H1 (cell line): ENCODE measurements at regions not wholly inside any gene's neighbourhood (a gene's known extent, or its start where the extent isn't known, plus 50 kb on each side); places are given as distances from the start of the nearest gene placed in this dataset.

Experiments
- CTCF ChIA-PET: fragments of 300-600 bp; sonication (Branson Sonifier 250); formaldehyde crosslinking; loops from one replicate; lab custom pipeline; 2021; ENCODE audit not compliant: partially characterized antibody; lab: Charles Lee
- POLR2A ChIA-PET: fragments of 300-600 bp; sonication (Branson Sonifier 250); formaldehyde crosslinking; loops from one replicate; lab custom pipeline; 2021; ENCODE audit warnings: inconsistent platforms; ENCODE audit not compliant: partially characterized antibody; lab: Charles Lee
- DNase-seq, 2 experiments: peaks; one replicate each; pipeline versions ENCODE4 v3.0.0 to v3.0.0-alpha.2; 2010 to 2022; ENCODE audit warnings: low spot score in 2 of 2, low read depth in 1 of 2, mixed read lengths in 1 of 2
- FAIRE-seq: peaks from 2 replicates; lab custom pipeline; 2011; peaks lifted over from hg19 to GRCh38; lab: Jason Lieb, UNC
- H2AFZ ChIP-seq: 2 replicates; pipeline ENCODE4 v1.8.1; 2012; ENCODE audit warnings: low read length, inconsistent platforms
- H2AK5ac ChIP-seq: 2 replicates; pipeline ENCODE4 v1.6.1; 2013; ENCODE audit warnings: low read depth, low read length
- H2BK120ac ChIP-seq: replicated peaks from 2 replicates; pipeline ENCODE3; 2013; ENCODE audit warnings: low read depth, low read length, inconsistent platforms
- H2BK12ac ChIP-seq: 2 replicates; pipeline ENCODE4 v1.6.1; 2013; ENCODE audit warnings: low read depth, low read length
- H2BK15ac ChIP-seq: 2 replicates; pipeline ENCODE4 v1.6.1; 2013; ENCODE audit warnings: low read length
- H2BK20ac ChIP-seq: 2 replicates; pipeline ENCODE4 v1.6.1; 2013; ENCODE audit warnings: low read length
- H2BK5ac ChIP-seq: 2 replicates; pipeline ENCODE4 v1.6.1; 2013; ENCODE audit warnings: low read depth, low read length
- H3K14ac ChIP-seq: 2 replicates; pipeline ENCODE4 v1.6.1; 2013; ENCODE audit warnings: inconsistent platforms; ENCODE audit not compliant: insufficient read length
- H3K18ac ChIP-seq: 2 replicates; pipeline ENCODE4 v1.6.1; 2013; ENCODE audit warnings: low read length; ENCODE audit errors: extremely low read depth
- H3K23ac ChIP-seq: 2 replicates; pipeline ENCODE4 v1.6.1; 2013; ENCODE audit warnings: inconsistent platforms; ENCODE audit not compliant: insufficient read length
- H3K23me2 ChIP-seq: 2 replicates; pipeline ENCODE4 v1.6.1; 2013; ENCODE audit warnings: low read depth, low read length
- H3K27ac ChIP-seq: 2 replicates; pipeline ENCODE4 v1.6.1; 2011; ENCODE audit warnings: low read depth, low read length, inconsistent platforms
- H3K27me3 ChIP-seq, 4 experiments: replicated peaks in 1 of 4; 1 replicate in 1 of 4; 2 replicates in 3 of 4; pipeline versions ENCODE4 v1.6.1 to v1.8.1; 2011 to 2013; ENCODE audit warnings: low read length in 3 of 4, mild to moderate bottlenecking in 3 of 4, inconsistent platforms in 2 of 4, mixed read lengths in 2 of 4, moderate library complexity in 1 of 4; ENCODE audit not compliant: control insufficient read depth in 3 of 4, insufficient read depth in 3 of 4; ENCODE audit errors: extremely low read depth in 1 of 4
- H3K36me3 ChIP-seq, 4 experiments: 2 replicates each; pipeline versions ENCODE4 v1.6.1 to v1.8.1; 2011 to 2013; ENCODE audit warnings: mild to moderate bottlenecking in 4 of 4, low read length in 3 of 4, moderate library complexity in 2 of 4, control low read depth in 1 of 4, inconsistent platforms in 1 of 4; ENCODE audit not compliant: insufficient read depth in 4 of 4, control insufficient read depth in 2 of 4
- H3K4ac ChIP-seq: replicated peaks from 2 replicates; pipeline ENCODE3; 2013; ENCODE audit warnings: low read length, low read depth, mixed read lengths, inconsistent platforms; ENCODE audit not compliant: insufficient read length
- H3K4me1 ChIP-seq, 4 experiments: replicated peaks in 1 of 4; 1 replicate in 1 of 4; 2 replicates in 3 of 4; pipeline versions ENCODE4 v1.6.1 to v1.8.1; 2011 to 2013; ENCODE audit warnings: low read length in 3 of 4, inconsistent platforms in 2 of 4, mixed read lengths in 1 of 4; ENCODE audit not compliant: insufficient read depth in 4 of 4, control insufficient read depth in 3 of 4
- H3K4me2 ChIP-seq, 2 experiments: 2 replicates each; pipeline versions ENCODE4 v1.6.1 to v1.8.1; 2011 to 2013; ENCODE audit warnings: low read depth in 2 of 2, low read length in 2 of 2, control low read depth in 1 of 2, inconsistent platforms in 1 of 2, mild to moderate bottlenecking in 1 of 2; ENCODE audit not compliant: insufficient read depth in 1 of 2
- H3K4me3 ChIP-seq, 4 experiments: fragments of 200-600, 300-600 bp in 1 of 4; sonication (generic), shearing (Covaris generic), sonication (Bioruptor Twin) in 1 of 4; 2 replicates each; pipeline versions ENCODE4 v1.5.1 to v1.8.1; 2011 to 2016; ENCODE audit warnings: low read length in 4 of 4, low read depth in 3 of 4, control low read depth in 2 of 4, inconsistent platforms in 2 of 4, mild to moderate bottlenecking in 2 of 4, mixed read lengths in 1 of 4, moderate library complexity in 1 of 4; ENCODE audit not compliant: insufficient read depth in 2 of 4; ENCODE audit errors: extremely low read depth in 1 of 4
- H3K56ac ChIP-seq: replicated peaks from 2 replicates; pipeline ENCODE3; 2013; ENCODE audit warnings: low read depth, mild to moderate bottlenecking, mixed read lengths, low read length, inconsistent platforms; ENCODE audit not compliant: insufficient read length
- H3K79me1 ChIP-seq: 2 replicates; pipeline ENCODE4 v1.6.1; 2013; ENCODE audit warnings: low read depth, low read length, control low read depth
- H3K79me2 ChIP-seq, 2 experiments: 2 replicates each; pipeline versions ENCODE4 v1.6.1 to v1.8.1; 2012 to 2013; ENCODE audit warnings: low read length in 2 of 2, mild to moderate bottlenecking in 2 of 2, inconsistent platforms in 1 of 2; ENCODE audit not compliant: insufficient read depth in 2 of 2, control insufficient read depth in 1 of 2
- H3K9ac ChIP-seq, 4 experiments: replicated peaks in 1 of 4; 1 replicate in 1 of 4; 2 replicates in 3 of 4; pipeline versions ENCODE4 v1.6.1 to v1.8.1; 2011 to 2013; ENCODE audit warnings: low read depth in 3 of 4, low read length in 3 of 4, control low read depth in 2 of 4, mild to moderate bottlenecking in 2 of 4, moderate library complexity in 2 of 4, inconsistent platforms in 1 of 4; ENCODE audit errors: extremely low read depth in 1 of 4
- H3K9me3 ChIP-seq, 2 experiments: 2 replicates each; pipeline versions ENCODE4 v1.6.1 to v1.8.1; 2012 to 2013; ENCODE audit warnings: mild to moderate bottlenecking in 2 of 2, moderate library complexity in 2 of 2, control low read depth in 1 of 2, inconsistent platforms in 1 of 2, low read depth in 1 of 2, low read length in 1 of 2, mixed read lengths in 1 of 2; ENCODE audit not compliant: insufficient read depth in 2 of 2
- H4K20me1 ChIP-seq, 2 experiments: replicated peaks in 1 of 2; 2 replicates each; pipeline versions ENCODE3 to v1.8.1; 2011 to 2013; ENCODE audit warnings: inconsistent platforms in 2 of 2, low read length in 2 of 2, mild to moderate bottlenecking in 1 of 2; ENCODE audit not compliant: insufficient read depth in 2 of 2, control insufficient read depth in 1 of 2
- H4K5ac ChIP-seq: 2 replicates; pipeline ENCODE4 v1.6.1; 2013; ENCODE audit warnings: low read length, low read depth, mixed read lengths, inconsistent platforms; ENCODE audit not compliant: insufficient read length
- H4K8ac ChIP-seq: 2 replicates; pipeline ENCODE4 v1.8.0; 2013; ENCODE audit warnings: mild to moderate bottlenecking, moderate library complexity, low read length, inconsistent platforms; ENCODE audit not compliant: insufficient read depth; ENCODE audit errors: extremely low read depth
- H4K91ac ChIP-seq: replicated peaks from 2 replicates; pipeline ENCODE3; 2013; ENCODE audit warnings: low read length, mixed read lengths, inconsistent platforms; ENCODE audit not compliant: insufficient read length
- ASH2L ChIP-seq: fragments of 200-600, 300-600 bp; sonication (generic); IDR thresholded peaks from one replicate; pipeline ENCODE4 v1.7.1; 2017; ENCODE audit warnings: low read length
- BACH1 ChIP-seq: IDR thresholded peaks from 2 replicates; pipeline ENCODE4 v1.6.1; 2012; ENCODE audit warnings: low read length, improper control_type of control experiment
- CHD2 ChIP-seq: IDR thresholded peaks from 2 replicates; pipeline ENCODE4 v1.6.1; 2012; ENCODE audit warnings: low read length, improper control_type of control experiment
- KDM1A ChIP-seq: fragments of 200-600, 300-600 bp; sonication (generic); IDR thresholded peaks from 2 replicates; pipeline ENCODE4 v1.7.1; 2016; ENCODE audit warnings: mild to moderate bottlenecking, low read length, borderline replicate concordance
- MAFK ChIP-seq: IDR thresholded peaks from 2 replicates; pipeline ENCODE4 v1.6.1; 2012; ENCODE audit warnings: low read depth, mild to moderate bottlenecking, improper control_type of control experiment, low read length
- PHF8 ChIP-seq: fragments of 200-600 bp; sonication (generic); conservative IDR thresholded peaks from 2 replicates; pipeline ENCODE4 v1.7.1; 2012; ENCODE audit warnings: low read depth, mild to moderate bottlenecking, inconsistent platforms, low read length, moderate library complexity
- POU5F1 ChIP-seq: IDR thresholded peaks from 2 replicates; pipeline ENCODE4 v1.6.1; 2011; ENCODE audit warnings: low read depth, mild to moderate bottlenecking, low read length, moderate library complexity
- RFX5 ChIP-seq: IDR thresholded peaks from 2 replicates; pipeline ENCODE4 v1.6.1; 2011; ENCODE audit warnings: low read depth, low read length, improper control_type of control experiment, borderline replicate concordance
- SIX5 ChIP-seq: IDR thresholded peaks from 2 replicates; pipeline ENCODE4 v1.6.1; 2011; ENCODE audit warnings: mild to moderate bottlenecking, low read depth, low read length
- SP4 ChIP-seq: IDR thresholded peaks from 2 replicates; pipeline ENCODE4 v1.6.1; 2012; ENCODE audit warnings: low read length, inconsistent platforms
- TAF7 ChIP-seq: optimal IDR thresholded peaks from 2 replicates; pipeline ENCODE3; 2011; ENCODE audit warnings: low read depth, mild to moderate bottlenecking, inconsistent platforms, low read length, moderate library complexity, borderline replicate concordance
- ZNF274 ChIP-seq: IDR thresholded peaks from 2 replicates; pipeline ENCODE4 v1.7.0; 2012; ENCODE audit warnings: low read length, borderline replicate concordance; ENCODE audit errors: extremely low read depth
- WGBS, 2 experiments: shearing (Covaris generic) in 1 of 2; methylation state at CpG; one replicate each; pipeline versions ENCODE4 v1.1.6 to v1.1.7; 2013 to 2015; ENCODE audit warnings: low lambda C conversion rate in 2 of 2, mixed read lengths in 2 of 2, inconsistent platforms in 1 of 2, low coverage in 1 of 2, missing lambda C conversion rate in 1 of 2; ENCODE audit not compliant: insufficient replicate concordance in 2 of 2, insufficient coverage in 1 of 2, insufficient read length in 1 of 2; ENCODE audit errors: extremely low coverage in 1 of 2, missing lambda C conversion rate in 1 of 2; 5-methylcytosine and 5-hydroxymethylcytosine counted together
- TF ChIP-seq, protein P1 (sequence below): IDR thresholded peaks from 2 replicates; pipeline ENCODE4 v1.6.1; 2011; ENCODE audit warnings: low read depth, mild to moderate bottlenecking, low read length; ENCODE audit not compliant: insufficient read depth
- TF ChIP-seq, protein P2 (sequence below): IDR thresholded peaks from 2 replicates; pipeline ENCODE4 v1.6.1; 2012; ENCODE audit warnings: inconsistent platforms

DNA sequence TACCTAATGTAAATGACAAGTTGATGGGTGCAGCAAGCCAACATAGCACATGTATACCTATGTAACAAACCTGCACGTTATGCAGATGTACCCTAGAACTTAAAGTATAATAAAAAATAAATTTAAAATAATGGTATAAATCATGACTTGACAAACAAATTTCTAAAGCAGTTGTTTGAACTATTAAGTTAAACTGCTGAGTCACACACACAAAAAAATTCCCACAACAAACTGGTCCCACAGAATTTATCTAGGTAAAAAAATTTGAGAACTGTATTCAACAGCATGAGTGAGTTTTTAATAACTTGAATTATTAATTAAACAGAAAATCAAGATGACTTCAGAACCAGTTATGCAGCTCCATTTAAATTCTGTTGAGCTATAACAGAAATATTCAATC, 186.0 kb upstream of the SOX6 start:
- FAIRE-seq (no peak), DNase-seq (no peak)
- Histone ChIP-seq H2AK5ac (no peak overlapping the region), H3K9me3 (no peaks in the 10 kb centered on the region), H3K4ac (no peak overlapping the region), H3K79me1 (no peaks in the 10 kb centered on the region), H3K23ac (no peak overlapping the region), H2BK12ac (no peak overlapping the region), H2AFZ (no peak overlapping the region), H3K36me3 (no peaks in the 10 kb centered on the region), H2BK20ac (no peak overlapping the region), H3K27ac (no peak overlapping the region), H4K8ac (no peak overlapping the region), H4K20me1 (no peaks in the 10 kb centered on the region), H2BK120ac (no peak overlapping the region), H3K4me1 (no peaks in the 10 kb centered on the region), H3K18ac (no peak overlapping the region), H3K4me2 (no peak overlapping the region), H4K91ac (no peak overlapping the region), H4K5ac (no peak overlapping the region), H2BK15ac (no peak overlapping the region), H3K23me2 (no peaks in the 10 kb centered on the region), H2BK5ac (no peak overlapping the region), H3K56ac (no peak overlapping the region), H3K9ac (no peak overlapping the region), H3K14ac (no peak overlapping the region), H3K27me3 (no peaks in the 10 kb centered on the region), H3K79me2 (no peaks in the 10 kb centered on the region), H3K4me3 (no peak overlapping the region)
- CTCF ChIA-PET: no interaction called here
- 86% methylated on average over 1 of the region's 1 CpG; no CpG with 5 or more reads in 1 of the 2 experiments for WGBS, 2 experiments
- POLR2A ChIA-PET: no interaction called here
- TF ChIP-seq TAF7: no peak
- no peak for TF ChIP-seq SIX5
- TF ChIP-seq, protein P1, sequence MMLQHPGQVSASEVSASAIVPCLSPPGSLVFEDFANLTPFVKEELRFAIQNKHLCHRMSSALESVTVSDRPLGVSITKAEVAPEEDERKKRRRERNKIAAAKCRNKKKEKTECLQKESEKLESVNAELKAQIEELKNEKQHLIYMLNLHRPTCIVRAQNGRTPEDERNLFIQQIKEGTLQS: no peak
- TF ChIP-seq POU5F1: no peak
- TF ChIP-seq SP4: no peak
- no peak for TF ChIP-seq BACH1
- no peak for TF ChIP-seq PHF8
- no peak for TF ChIP-seq ASH2L
- no peak for TF ChIP-seq CHD2
- no peak for TF ChIP-seq MAFK
- TF ChIP-seq, protein P2, sequence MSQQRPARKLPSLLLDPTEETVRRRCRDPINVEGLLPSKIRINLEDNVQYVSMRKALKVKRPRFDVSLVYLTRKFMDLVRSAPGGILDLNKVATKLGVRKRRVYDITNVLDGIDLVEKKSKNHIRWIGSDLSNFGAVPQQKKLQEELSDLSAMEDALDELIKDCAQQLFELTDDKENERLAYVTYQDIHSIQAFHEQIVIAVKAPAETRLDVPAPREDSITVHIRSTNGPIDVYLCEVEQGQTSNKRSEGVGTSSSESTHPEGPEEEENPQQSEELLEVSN: no peak
- no peak for TF ChIP-seq KDM1A
- TF ChIP-seq ZNF274: no peak
- TF ChIP-seq RFX5: no peak
